Colonic mucosa (tissue), 4 donors: ENCODE measurements at regions not wholly inside any gene's neighbourhood (a gene's known extent, or its start where the extent isn't known, plus 50 kb on each side); places are given as distances from the start of the nearest gene placed in this dataset.

Experiments used
- DNase-seq: peaks from one replicate; pipeline ENCODE4 v3.0.0-alpha.2; 2020
- H3K27ac ChIP-seq: fragments of 200-600 bp; one replicate; pipeline ENCODE4 v1.8.0; 2021
- H3K27me3 ChIP-seq: fragments of 200-600 bp; one replicate; pipeline ENCODE4 v1.8.0; 2021
- H3K36me3 ChIP-seq: fragments of 200-600 bp; one replicate; pipeline ENCODE4 v1.8.0; 2021
- H3K4me1 ChIP-seq: fragments of 200-600 bp; one replicate; pipeline ENCODE4 v1.8.0; 2021; ENCODE audit warnings: mild to moderate bottlenecking
- H3K4me3 ChIP-seq: fragments of 200-600 bp; one replicate; pipeline ENCODE4 v1.8.0; 2021
- H3K9ac ChIP-seq, 2 donors: one replicate each; pipeline ENCODE4 v1.7.0; 2013; ENCODE audit warnings: control low read depth in 2 of 2, low read depth in 2 of 2, low read length in 2 of 2
- H3K9me3 ChIP-seq: fragments of 200-600 bp; one replicate; pipeline ENCODE4 v1.8.0; 2021
- intact Hi-C: fragments of 100-400 bp; cut with DNase I; formaldehyde crosslinking; loops from one replicate; pipeline ENCODE4 v1.14.1; 2022
- TF ChIP-seq, protein P1 (sequence below): fragments of 200-600 bp; IDR thresholded peaks from one replicate; pipeline ENCODE4 v1.8.0; 2022; ENCODE audit warnings: antibody characterized with exemption, mild to moderate bottlenecking
- donor health status: healthy.
- donor health status: DM: no; HTN: no; CAD: no.
- donor health status: DM: no; HTN: no; CAD: no.

DNA sequence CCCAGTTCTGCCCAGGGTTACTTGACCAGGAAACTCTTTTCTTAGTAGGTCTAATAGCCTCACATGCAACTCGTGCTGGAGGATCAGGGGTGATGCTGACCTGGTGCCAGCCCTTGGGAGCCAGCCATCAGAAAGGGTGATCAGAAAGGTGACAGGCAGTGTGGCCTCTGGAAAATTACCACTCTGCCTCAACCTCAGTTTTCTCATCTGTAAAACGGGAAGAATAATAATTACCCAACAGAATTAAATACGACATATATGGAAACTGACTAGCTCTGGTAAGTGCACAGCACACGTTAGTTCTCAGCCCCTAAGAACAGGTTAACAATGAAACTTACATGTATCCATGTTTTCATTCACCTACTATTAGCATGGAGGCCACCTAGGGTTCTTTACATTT lies 157.6 kb downstream of the EN1 start:
- H3K9me3 ChIP-seq, result no peaks in the 10 kb centered on the region
- no peak overlapping the region for H3K9ac ChIP-seq
- no peaks in the 10 kb centered on the region for H3K36me3 ChIP-seq
- H3K27me3 ChIP-seq, result no peaks in the 10 kb centered on the region
- intact Hi-C loops, result no loop called here
- no peak for DNase-seq
- H3K4me3 ChIP-seq, result no peak overlapping the region
- no peak overlapping the region for H3K27ac ChIP-seq
- H3K4me1 ChIP-seq, result no peaks in the 10 kb centered on the region
- TF ChIP-seq, protein P1, sequence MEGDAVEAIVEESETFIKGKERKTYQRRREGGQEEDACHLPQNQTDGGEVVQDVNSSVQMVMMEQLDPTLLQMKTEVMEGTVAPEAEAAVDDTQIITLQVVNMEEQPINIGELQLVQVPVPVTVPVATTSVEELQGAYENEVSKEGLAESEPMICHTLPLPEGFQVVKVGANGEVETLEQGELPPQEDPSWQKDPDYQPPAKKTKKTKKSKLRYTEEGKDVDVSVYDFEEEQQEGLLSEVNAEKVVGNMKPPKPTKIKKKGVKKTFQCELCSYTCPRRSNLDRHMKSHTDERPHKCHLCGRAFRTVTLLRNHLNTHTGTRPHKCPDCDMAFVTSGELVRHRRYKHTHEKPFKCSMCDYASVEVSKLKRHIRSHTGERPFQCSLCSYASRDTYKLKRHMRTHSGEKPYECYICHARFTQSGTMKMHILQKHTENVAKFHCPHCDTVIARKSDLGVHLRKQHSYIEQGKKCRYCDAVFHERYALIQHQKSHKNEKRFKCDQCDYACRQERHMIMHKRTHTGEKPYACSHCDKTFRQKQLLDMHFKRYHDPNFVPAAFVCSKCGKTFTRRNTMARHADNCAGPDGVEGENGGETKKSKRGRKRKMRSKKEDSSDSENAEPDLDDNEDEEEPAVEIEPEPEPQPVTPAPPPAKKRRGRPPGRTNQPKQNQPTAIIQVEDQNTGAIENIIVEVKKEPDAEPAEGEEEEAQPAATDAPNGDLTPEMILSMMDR, result no peak

DNA sequence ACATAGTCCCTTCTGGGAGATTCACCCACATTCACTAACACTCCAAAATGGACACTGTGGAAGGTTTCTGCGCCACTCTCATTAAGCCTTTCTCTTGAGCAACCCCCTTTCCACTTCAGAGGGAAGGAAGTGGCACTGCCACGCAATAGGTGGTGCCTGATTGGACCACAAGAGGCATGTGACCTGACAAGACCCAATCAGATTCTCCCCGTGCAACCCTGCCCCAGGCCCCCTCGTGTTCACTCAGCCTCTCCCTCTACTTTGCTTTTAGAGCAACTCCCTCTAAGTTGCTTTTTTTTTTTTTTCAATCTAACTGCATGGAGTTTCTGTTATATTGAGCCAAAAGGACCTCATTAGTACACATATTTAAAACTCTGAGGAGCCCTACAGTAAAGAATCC lies 158.0 kb downstream of the EN1 start:
- intact Hi-C loops, result no loop called here
- TF ChIP-seq, protein P1, result no peak
- Histone ChIP-seq H3K4me3 (no peak overlapping the region), H3K27me3 (no peaks in the 10 kb centered on the region), H3K27ac (no peak overlapping the region), H3K9ac (no peak overlapping the region), H3K4me1 (no peaks in the 10 kb centered on the region), H3K36me3 (no peaks in the 10 kb centered on the region), H3K9me3 (no peaks in the 10 kb centered on the region)
- no peak for DNase-seq

DNA sequence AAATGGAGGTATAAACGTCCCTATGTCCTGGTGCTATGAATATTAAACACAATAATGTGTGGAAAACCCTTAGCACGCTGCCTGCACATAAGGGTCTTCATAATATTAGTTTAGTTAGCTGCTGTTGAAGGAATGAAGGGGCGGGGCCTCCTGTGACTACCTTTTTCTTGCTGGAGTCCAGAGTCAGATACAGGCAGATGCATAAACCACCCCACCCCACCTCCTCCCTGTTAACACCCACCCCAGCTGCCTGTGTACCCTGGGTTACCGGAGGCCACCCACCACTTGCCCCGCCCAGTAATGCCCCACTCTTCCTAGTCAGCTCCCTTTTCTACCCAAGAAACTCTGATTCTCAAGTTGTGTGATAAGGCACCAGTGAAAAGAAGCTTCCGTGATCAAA lies 158.4 kb downstream of the EN1 start:
- Histone ChIP-seq H3K36me3 (no peaks in the 10 kb centered on the region), H3K9ac (no peak overlapping the region), H3K4me3 (no peak overlapping the region), H3K4me1 (no peaks in the 10 kb centered on the region), H3K27ac (no peak overlapping the region), H3K9me3 (no peaks in the 10 kb centered on the region), H3K27me3 (no peaks in the 10 kb centered on the region)
- intact Hi-C loops, result no loop called here
- TF ChIP-seq, protein P1, result no peak
- no peak for DNase-seq

DNA sequence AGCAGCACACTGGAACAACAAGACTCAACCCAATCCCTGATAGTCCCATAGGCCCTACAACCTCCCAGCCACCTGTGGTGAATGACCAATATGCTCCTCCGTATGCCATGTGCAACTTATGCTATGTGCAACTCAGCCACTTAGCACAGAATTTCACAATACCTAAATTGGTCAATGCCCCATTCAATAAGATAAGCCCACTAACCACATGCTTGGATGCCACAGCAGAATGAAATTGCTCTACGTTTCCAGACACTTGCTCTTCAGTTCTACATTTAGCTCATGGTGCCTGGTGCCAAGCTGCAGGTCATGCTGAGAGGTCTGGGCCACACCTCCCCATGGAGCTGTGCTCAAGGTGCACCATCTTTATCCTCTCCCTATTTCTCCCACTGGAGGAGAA lies 159.8 kb downstream of the EN1 start:
- H3K36me3 ChIP-seq, result no peaks in the 10 kb centered on the region
- no peaks in the 10 kb centered on the region for H3K27me3 ChIP-seq
- H3K9me3 ChIP-seq, result no peaks in the 10 kb centered on the region
- H3K4me3 ChIP-seq, result no peak overlapping the region
- no peak overlapping the region for H3K9ac ChIP-seq
- no peaks in the 10 kb centered on the region for H3K4me1 ChIP-seq
- H3K27ac ChIP-seq, result no peak overlapping the region
- intact Hi-C loops, result no loop called here
- DNase-seq, result no peak
- TF ChIP-seq, protein P1, result no peak

DNA sequence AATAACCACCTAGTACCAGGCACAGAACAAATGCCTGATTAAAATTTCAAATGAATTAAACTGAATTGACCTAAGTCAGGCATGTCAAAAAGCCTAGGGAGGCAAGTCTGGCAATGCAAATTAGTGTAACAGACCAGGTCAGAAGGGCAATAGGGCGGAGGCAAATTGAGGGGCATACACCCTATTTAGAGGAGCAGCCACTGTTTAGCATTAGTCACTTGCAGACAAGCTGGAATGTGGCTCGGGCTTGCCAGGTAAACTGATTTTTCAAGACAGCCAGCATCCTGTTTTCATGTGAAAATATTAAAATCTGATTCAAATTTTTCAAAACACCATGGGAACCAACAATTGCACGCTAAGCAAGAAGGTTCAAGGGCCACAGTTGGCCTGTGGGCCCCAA lies 160.3 kb downstream of the EN1 start:
- TF ChIP-seq, protein P1, result no peak
- no peak overlapping the region for H3K27ac ChIP-seq
- H3K27me3 ChIP-seq, result no peaks in the 10 kb centered on the region
- no peak overlapping the region for H3K4me3 ChIP-seq
- no peaks in the 10 kb centered on the region for H3K4me1 ChIP-seq
- no peaks in the 10 kb centered on the region for H3K36me3 ChIP-seq
- intact Hi-C loops, result no loop called here
- H3K9ac ChIP-seq, result no peak overlapping the region
- no peak for DNase-seq
- no peaks in the 10 kb centered on the region for H3K9me3 ChIP-seq

DNA sequence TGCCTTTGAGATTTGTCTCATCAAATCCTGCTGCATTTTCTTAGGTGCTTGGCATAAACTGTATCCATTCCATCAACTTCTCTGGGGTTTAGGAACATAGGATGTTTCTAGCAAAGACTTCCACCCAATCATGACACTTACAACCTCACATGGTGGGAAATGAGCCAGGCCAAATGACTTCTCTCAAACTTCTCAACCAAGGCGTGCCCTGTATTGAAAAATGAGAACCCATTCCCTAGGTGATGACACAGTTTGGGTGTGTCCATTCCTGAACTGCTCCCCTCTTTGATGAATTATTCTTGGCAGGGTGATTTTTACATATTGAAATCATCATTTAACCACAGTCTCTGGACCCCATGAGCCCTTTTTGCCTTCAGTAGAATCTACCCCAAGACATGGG lies 161.1 kb downstream of the EN1 start:
- Histone ChIP-seq H3K9ac (no peak overlapping the region), H3K27ac (no peak overlapping the region), H3K9me3 (no peaks in the 10 kb centered on the region)

More for the DNA sequence above, 161.1 kb downstream of the EN1 start:
- TF ChIP-seq, protein P1, result no peak
- no peaks in the 10 kb centered on the region for H3K27me3 ChIP-seq
- intact Hi-C loops, result no loop called here
- H3K4me3 ChIP-seq, result no peak overlapping the region
- no peak for DNase-seq
- no peaks in the 10 kb centered on the region for H3K4me1 ChIP-seq
- no peaks in the 10 kb centered on the region for H3K36me3 ChIP-seq
